Cardiac septum (tissue), 1 donor: ENCODE measurements at regions not wholly inside any gene's neighbourhood (a gene's known extent, or its start where the extent isn't known, plus 50 kb on each side); places are given as distances from the start of the nearest gene placed in this dataset.
"Not testable (repeated sequence)": the region's sequence is repeated elsewhere in the genome, so short reads cannot be mapped to it uniquely, and the experiment has no call there.

Experiments
- DNase-seq: peaks from one replicate; pipeline ENCODE4 v3.0.0-alpha.2; 2020; ENCODE audit warnings: low spot score
- intact Hi-C: fragments of 100-400 bp; cut with DNase I; formaldehyde crosslinking; loops from one replicate; pipeline ENCODE4 v1.14.0; 2022
- donor health status: DM: no; HTN: no; CAD: no.

- intact Hi-C loops, result no loop called here
These were observed 213.0 kb downstream of the BUB3 start for GRCh38 chr10:123367195-123367594.

GRCh38 chr10:123371626-123372025 lies 217.4 kb downstream of the BUB3 start:
- intact Hi-C loops, DNase-seq: not testable (repeated sequence)

More at GRCh38 chr10:123367195-123367594, 213.0 kb downstream of the BUB3 start:
- no peak for DNase-seq

DNA sequence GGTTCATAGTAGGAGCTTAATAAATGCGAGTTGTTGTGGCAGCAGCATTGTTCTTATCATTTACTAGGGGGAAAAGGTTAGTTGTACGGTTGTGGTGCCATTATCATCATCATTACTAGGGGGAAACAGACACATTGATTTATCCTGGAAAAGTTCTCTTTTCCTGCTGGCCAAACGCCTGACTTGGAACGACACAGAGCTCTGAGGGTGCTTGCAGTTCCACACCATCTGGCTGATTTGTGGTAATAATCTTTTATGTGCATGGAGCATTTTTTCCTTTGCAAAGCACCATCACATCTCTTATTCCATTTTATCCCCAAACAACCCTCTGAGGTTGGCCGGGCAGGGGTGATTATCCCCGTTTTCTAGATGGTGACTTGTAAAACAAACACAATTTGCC lies 219.4 kb downstream of the BUB3 start:
- intact Hi-C loops, result no loop called here

GRCh38 chr10:123375097-123375496 lies 220.9 kb downstream of the BUB3 start:
- no peak for DNase-seq
- intact Hi-C loops, result no loop called here

More for the DNA sequence above, 219.4 kb downstream of the BUB3 start:
- DNase-seq, result no peak

GRCh38 chr10:123375738-123376137 lies 221.5 kb downstream of the BUB3 start:
- DNase-seq, result no peak
- intact Hi-C loops, result no loop called here

- intact Hi-C loops, result no loop called here
- no peak for DNase-seq
These were observed 223.7 kb downstream of the BUB3 start for GRCh38 chr10:123377883-123378282.

DNA sequence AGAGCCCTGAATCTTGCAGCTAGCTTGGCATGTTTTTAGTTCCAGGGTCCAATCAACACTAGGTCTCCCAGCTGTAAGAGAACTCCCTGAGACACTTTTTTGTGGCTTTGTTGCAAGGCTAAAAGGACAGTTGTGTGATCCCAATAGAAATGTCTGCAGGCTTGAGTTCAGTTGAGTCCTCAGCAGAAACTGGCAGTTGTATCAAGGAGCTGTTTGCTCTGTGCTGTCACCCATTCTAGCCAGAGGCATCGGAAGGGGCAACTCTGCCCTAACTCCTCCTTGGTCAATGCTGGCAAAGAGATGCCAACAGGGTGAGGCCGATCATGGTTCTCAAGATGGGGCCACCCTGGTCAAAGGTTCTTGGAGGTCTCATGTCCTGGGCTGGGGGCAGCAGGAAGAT lies 224.1 kb downstream of the BUB3 start:
- DNase-seq, result no peak
- intact Hi-C loops, result no loop called here

GRCh38 chr10:123379156-123379555 lies 225.0 kb downstream of the BUB3 start:
- intact Hi-C loops, result no loop called here
- DNase-seq, result no peak

DNA sequence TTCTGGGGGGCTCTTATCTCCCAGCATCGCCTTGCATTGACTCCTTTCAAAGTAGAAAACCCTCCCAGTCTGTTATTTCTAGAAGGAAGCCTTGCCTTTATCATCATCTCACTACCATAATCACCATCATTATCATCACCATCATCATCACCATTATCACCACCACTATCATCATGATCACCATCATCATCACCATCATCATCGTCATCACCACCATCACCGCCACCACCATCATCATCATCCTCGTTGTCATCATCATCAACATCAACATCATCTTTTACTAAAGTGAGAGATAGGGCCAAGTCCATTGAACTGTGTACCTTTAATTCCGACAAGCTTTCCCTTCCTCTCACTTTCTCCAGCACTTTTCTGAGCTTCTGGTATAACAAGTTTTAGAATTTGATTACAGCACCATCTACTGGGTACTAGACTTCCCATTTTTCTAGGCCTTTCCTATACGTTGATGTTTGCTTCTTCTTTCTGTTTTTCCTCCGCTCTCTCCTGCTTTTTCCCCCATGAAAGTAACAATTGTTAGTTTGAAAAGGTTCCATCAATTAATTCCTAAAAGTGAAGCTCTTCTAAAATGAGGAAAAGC lies 226.4 kb downstream of the BUB3 start:
- DNase-seq, result no peak
- intact Hi-C loops, result no loop called here

GRCh38 chr10:123381224-123381623 lies 227.0 kb downstream of the BUB3 start:
- no peak for DNase-seq
- intact Hi-C loops, result no loop called here

- intact Hi-C loops, result no loop called here
- DNase-seq, result no peak
These were observed 228.3 kb downstream of the BUB3 start for GRCh38 chr10:123382491-123382890.

GRCh38 chr10:123385508-123386080 lies 231.4 kb downstream of the BUB3 start:
- DNase-seq, result no peak
- intact Hi-C loops, result no loop called here

GRCh38 chr10:123389520-123389919 lies 235.3 kb downstream of the BUB3 start:
- intact Hi-C loops, result no loop called here
- no peak for DNase-seq

- intact Hi-C loops, result no loop called here
These were observed 236.1 kb downstream of the BUB3 start for GRCh38 chr10:123390332-123390731.

GRCh38 chr10:123390874-123391273 lies 236.7 kb downstream of the BUB3 start:
- intact Hi-C loops, result no loop called here

More at GRCh38 chr10:123390332-123390731, 236.1 kb downstream of the BUB3 start:
- no peak for DNase-seq

DNA sequence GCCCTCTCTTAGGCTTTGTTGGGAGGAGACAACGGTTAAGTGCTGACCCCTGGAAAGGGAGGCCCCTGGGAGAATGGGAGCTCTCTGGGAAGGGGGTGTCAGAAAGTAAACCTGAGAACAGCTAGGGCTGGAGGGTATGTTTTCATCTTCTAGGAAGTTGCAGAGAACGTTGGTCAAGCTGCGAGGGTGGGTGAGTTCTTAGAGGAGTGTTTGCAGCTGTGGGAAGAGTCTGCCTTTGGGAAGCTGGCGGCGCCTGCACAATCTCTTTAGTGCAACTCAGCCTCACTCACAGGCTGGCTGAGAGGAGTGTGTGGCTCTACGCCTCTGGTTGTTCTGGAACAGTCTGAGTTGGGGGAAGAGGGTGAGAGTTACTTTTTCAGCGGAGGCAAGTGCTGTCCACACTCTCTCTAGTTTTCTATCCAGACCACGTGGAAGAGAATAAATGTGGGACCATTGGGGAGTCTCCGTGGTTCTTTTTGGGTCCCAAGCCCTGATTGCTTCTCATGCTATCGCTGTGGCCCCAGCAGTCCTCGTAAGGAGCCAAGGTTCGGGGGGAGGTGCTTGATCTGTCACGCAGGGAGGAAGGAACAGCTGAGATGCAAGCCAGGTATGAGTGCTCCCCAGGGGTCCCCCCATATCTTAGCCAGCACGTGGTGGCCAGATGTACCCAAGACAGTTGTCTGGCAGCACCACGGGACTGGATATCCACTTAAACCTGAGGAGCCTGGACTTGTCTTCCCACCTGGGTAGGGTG lies 237.2 kb downstream of the BUB3 start:
- intact Hi-C loops, result no loop called here
- DNase-seq, result no peak

More at GRCh38 chr10:123390874-123391273, 236.7 kb downstream of the BUB3 start:
- DNase-seq, result no peak

- intact Hi-C loops, result no loop called here
- DNase-seq, result no peak
These were observed 238.2 kb downstream of the BUB3 start for GRCh38 chr10:123392182-123392963.

DNA sequence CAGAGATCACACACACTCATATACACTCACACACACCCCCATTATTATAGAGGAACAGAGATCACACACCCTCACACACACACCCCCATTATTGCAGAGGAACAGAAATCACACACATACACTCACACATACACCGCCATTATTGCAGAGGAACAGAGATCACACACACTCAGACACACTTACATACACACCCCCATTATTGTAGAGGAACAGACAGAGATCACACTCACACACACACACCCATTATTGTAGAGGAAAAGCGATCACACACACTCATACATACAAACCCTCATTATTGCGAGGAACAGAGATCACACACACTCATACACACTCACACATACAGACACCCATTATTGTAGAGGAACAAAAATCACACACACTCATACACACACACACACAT lies 239.0 kb downstream of the BUB3 start:
- no peak for DNase-seq
- intact Hi-C loops, result no loop called here

GRCh38 chr10:123394382-123394781 lies 240.2 kb downstream of the BUB3 start:
- no peak for DNase-seq
- intact Hi-C loops, result no loop called here

- intact Hi-C loops, DNase-seq: not testable (repeated sequence)
These were observed 241.0 kb downstream of the BUB3 start for GRCh38 chr10:123395234-123395633.
